SK-N-SH treated with all-trans-retinoic acid at 6 μM for 48 hours (cell line): ENCODE measurements at regions not wholly inside any gene's neighbourhood (a gene's known extent, or its start where the extent isn't known, plus 50 kb on each side); places are given as distances from the start of the nearest gene placed in this dataset.

Experiments used
- ATAC-seq: fragments of 200-7000 bp; cut with Tn5 transposase; 3 replicates; pipeline ENCODE4 v1.9.1; 2020; ENCODE audit warnings: mild to moderate bottlenecking, moderate library complexity
- ARNTL ChIP-seq: fragments of 450-650 bp; formaldehyde crosslinking; IDR thresholded peaks from 2 replicates; pipeline ENCODE4 v1.5.0; 2020; ENCODE audit warnings: low read depth, mild to moderate bottlenecking, moderate library complexity, borderline replicate concordance
- BACH2 ChIP-seq: fragments of 250-450 bp; sonication (Bioruptor Pico); IDR thresholded peaks from 2 replicates; pipeline ENCODE4 v1.9.0; 2021; ENCODE audit warnings: mild to moderate bottlenecking, borderline replicate concordance
- CREB5 ChIP-seq: fragments of 250-450 bp; sonication (Bioruptor Pico); IDR thresholded peaks from 2 replicates; pipeline ENCODE4 v1.5.1; 2020; ENCODE audit warnings: low read depth, mild to moderate bottlenecking, moderate library complexity
- CSDC2 ChIP-seq: fragments of 250-450 bp; sonication (Bioruptor Pico); IDR thresholded peaks from 2 replicates; pipeline ENCODE4 v1.5.0; 2020; ENCODE audit warnings: mild to moderate bottlenecking, moderate library complexity
- ESRRG ChIP-seq: fragments of 250-450 bp; sonication (Bioruptor Pico); IDR thresholded peaks from 2 replicates; pipeline ENCODE4 v1.6.1; 2021; ENCODE audit warnings: mild to moderate bottlenecking
- GLIS3 ChIP-seq: fragments of 250-450 bp; sonication (Bioruptor Pico); IDR thresholded peaks from 2 replicates; pipeline ENCODE4 v1.5.0; 2020; ENCODE audit warnings: mild to moderate bottlenecking, moderate library complexity
- ISL1 ChIP-seq: fragments of 250-450 bp; sonication (Bioruptor Pico); IDR thresholded peaks from 2 replicates; pipeline ENCODE4 v2.1.2; 2022; ENCODE audit warnings: mild to moderate bottlenecking, moderate library complexity
- OSR1 ChIP-seq: fragments of 250-450 bp; sonication (Bioruptor Pico); IDR thresholded peaks from 2 replicates; pipeline ENCODE4 v1.8.0; 2022; ENCODE audit warnings: moderate library complexity, mild to moderate bottlenecking, inconsistent platforms
- PPARA ChIP-seq: fragments of 250-450 bp; sonication (Bioruptor Pico); IDR thresholded peaks from 2 replicates; pipeline ENCODE4 v1.5.0; 2020; ENCODE audit warnings: mild to moderate bottlenecking, borderline replicate concordance
- RARB ChIP-seq: fragments of 250-450 bp; sonication (Bioruptor Pico); IDR thresholded peaks from 2 replicates; pipeline ENCODE4 v1.8.0; 2021; ENCODE audit warnings: mild to moderate bottlenecking, moderate library complexity
- SNAI2 ChIP-seq: fragments of 250-450 bp; sonication (Bioruptor Pico); IDR thresholded peaks from 2 replicates; pipeline ENCODE4 v1.5.0; 2020; ENCODE audit warnings: mild to moderate bottlenecking, moderate library complexity
- TCF4 ChIP-seq: fragments of 250-450 bp; sonication (Bioruptor Pico); IDR thresholded peaks from 2 replicates; pipeline ENCODE4 v1.8.0; 2021; ENCODE audit warnings: mild to moderate bottlenecking, moderate library complexity, borderline replicate concordance
- TOX ChIP-seq: fragments of 250-450 bp; sonication (Bioruptor Pico); IDR thresholded peaks from 2 replicates; pipeline ENCODE4 v1.8.0; 2021; ENCODE audit warnings: mild to moderate bottlenecking, moderate library complexity, borderline replicate concordance
- ZC3H10 ChIP-seq: fragments of 250-450 bp; sonication (Bioruptor Pico); IDR thresholded peaks from 2 replicates; pipeline ENCODE4 v1.5.1; 2021; ENCODE audit warnings: mild to moderate bottlenecking, moderate library complexity
- ZFP3 ChIP-seq: fragments of 250-450 bp; sonication (Bioruptor Pico); IDR thresholded peaks from 2 replicates; pipeline ENCODE4 v1.5.0; 2020; ENCODE audit warnings: mild to moderate bottlenecking, moderate library complexity
- ZFP30 ChIP-seq: fragments of 450-650 bp; formaldehyde crosslinking; IDR thresholded peaks from 2 replicates; pipeline ENCODE4 v1.5.0; 2022; ENCODE audit warnings: mild to moderate bottlenecking, moderate library complexity
- ZNF565 ChIP-seq: fragments of 450-650 bp; formaldehyde crosslinking; conservative IDR thresholded peaks from 2 replicates; pipeline ENCODE4 v1.5.0; 2020; ENCODE audit warnings: low read depth, mild to moderate bottlenecking, moderate library complexity
- ZNF70 ChIP-seq: fragments of 450-650 bp; formaldehyde crosslinking; IDR thresholded peaks from 2 replicates; pipeline ENCODE4 v1.5.0; 2020; ENCODE audit warnings: mild to moderate bottlenecking, moderate library complexity
- ZNF8 ChIP-seq: fragments of 450-650 bp; formaldehyde crosslinking; IDR thresholded peaks from 2 replicates; pipeline ENCODE4 v1.5.0; 2020; ENCODE audit warnings: mild to moderate bottlenecking, moderate library complexity
- TF ChIP-seq, protein P1 (sequence below): fragments of 250-450 bp; sonication (Bioruptor Pico); IDR thresholded peaks from 2 replicates; pipeline ENCODE4 v1.5.1; 2021; ENCODE audit warnings: mild to moderate bottlenecking, moderate library complexity
- TF ChIP-seq, protein P2 (sequence below): fragments of 250-450 bp; sonication (Bioruptor Pico); IDR thresholded peaks from 2 replicates; pipeline ENCODE4 v1.8.0; 2021; ENCODE audit warnings: low read depth, mild to moderate bottlenecking, moderate library complexity, borderline replicate concordance
- TF ChIP-seq, protein P3 (sequence below): fragments of 250-450 bp; sonication (Bioruptor Pico); IDR thresholded peaks from 2 replicates; pipeline ENCODE4 v1.8.0; 2020; ENCODE audit warnings: mild to moderate bottlenecking, moderate library complexity, borderline replicate concordance

- ATAC-seq: no peak
- TF ChIP-seq GLIS3 (CRISPR knock-in tag) (no peak), ZFP30 (CRISPR knock-in tag) (no peak), SNAI2 (CRISPR knock-in tag) (no peak), ISL1 (CRISPR knock-in tag) (no peak), TOX (no peak), ESRRG (CRISPR knock-in tag) (no peak), ZNF565 (CRISPR knock-in tag) (no peak), OSR1 (CRISPR knock-in tag) (no peak), ZNF70 (CRISPR knock-in tag) (no peak), RARB (no peak), CREB5 (no peak), ZC3H10 (CRISPR knock-in tag) (no peak), BACH2 (no peak)
- TF ChIP-seq, protein P1, sequence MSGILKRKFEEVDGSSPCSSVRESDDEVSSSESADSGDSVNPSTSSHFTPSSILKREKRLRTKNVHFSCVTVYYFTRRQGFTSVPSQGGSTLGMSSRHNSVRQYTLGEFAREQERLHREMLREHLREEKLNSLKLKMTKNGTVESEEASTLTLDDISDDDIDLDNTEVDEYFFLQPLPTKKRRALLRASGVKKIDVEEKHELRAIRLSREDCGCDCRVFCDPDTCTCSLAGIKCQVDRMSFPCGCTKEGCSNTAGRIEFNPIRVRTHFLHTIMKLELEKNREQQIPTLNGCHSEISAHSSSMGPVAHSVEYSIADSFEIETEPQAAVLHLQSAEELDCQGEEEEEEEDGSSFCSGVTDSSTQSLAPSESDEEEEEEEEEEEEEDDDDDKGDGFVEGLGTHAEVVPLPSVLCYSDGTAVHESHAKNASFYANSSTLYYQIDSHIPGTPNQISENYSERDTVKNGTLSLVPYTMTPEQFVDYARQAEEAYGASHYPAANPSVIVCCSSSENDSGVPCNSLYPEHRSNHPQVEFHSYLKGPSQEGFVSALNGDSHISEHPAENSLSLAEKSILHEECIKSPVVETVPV (CRISPR knock-in tag): no peak
- TF ChIP-seq, protein P2, sequence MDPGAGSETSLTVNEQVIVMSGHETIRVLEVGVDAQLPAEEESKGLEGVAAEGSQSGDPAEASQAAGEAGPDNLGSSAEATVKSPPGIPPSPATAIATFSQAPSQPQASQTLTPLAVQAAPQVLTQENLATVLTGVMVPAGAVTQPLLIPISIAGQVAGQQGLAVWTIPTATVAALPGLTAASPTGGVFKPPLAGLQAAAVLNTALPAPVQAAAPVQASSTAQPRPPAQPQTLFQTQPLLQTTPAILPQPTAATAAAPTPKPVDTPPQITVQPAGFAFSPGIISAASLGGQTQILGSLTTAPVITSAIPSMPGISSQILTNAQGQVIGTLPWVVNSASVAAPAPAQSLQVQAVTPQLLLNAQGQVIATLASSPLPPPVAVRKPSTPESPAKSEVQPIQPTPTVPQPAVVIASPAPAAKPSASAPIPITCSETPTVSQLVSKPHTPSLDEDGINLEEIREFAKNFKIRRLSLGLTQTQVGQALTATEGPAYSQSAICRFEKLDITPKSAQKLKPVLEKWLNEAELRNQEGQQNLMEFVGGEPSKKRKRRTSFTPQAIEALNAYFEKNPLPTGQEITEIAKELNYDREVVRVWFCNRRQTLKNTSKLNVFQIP: no peak
- TF ChIP-seq, protein P3, sequence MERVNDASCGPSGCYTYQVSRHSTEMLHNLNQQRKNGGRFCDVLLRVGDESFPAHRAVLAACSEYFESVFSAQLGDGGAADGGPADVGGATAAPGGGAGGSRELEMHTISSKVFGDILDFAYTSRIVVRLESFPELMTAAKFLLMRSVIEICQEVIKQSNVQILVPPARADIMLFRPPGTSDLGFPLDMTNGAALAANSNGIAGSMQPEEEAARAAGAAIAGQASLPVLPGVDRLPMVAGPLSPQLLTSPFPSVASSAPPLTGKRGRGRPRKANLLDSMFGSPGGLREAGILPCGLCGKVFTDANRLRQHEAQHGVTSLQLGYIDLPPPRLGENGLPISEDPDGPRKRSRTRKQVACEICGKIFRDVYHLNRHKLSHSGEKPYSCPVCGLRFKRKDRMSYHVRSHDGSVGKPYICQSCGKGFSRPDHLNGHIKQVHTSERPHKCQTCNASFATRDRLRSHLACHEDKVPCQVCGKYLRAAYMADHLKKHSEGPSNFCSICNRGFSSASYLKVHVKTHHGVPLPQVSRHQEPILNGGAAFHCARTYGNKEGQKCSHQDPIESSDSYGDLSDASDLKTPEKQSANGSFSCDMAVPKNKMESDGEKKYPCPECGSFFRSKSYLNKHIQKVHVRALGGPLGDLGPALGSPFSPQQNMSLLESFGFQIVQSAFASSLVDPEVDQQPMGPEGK (CRISPR knock-in tag): no peak
- TF ChIP-seq, all 23 proteins: peak for 0
These were observed 1661.6 kb upstream of the PCDH7 start for GRCh38 chr4:29058531-29058930.

DNA sequence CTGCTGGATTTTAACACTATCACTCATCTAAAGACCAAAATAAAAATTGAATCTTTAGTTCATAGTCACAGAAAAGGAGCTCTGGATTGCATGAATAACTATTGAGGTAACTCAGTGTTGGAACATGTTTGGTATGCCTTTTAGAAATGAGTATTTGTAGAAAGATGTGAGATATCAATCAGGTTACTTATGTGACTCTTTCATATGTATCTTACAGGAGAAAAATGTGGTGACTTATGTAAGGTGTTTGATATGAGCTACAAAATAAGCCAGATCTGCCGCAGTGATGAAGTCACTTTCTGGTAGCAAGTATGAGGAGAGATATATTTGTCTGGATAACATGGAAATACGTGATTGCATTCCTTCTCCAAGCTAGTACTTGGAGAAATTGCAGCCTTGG lies 1653.3 kb upstream of the PCDH7 start:
- ATAC-seq: no peak

GRCh38 chr4:29073571-29073970 lies 1646.6 kb upstream of the PCDH7 start:
- ATAC-seq: no peak
- no peak for TF ChIP-seq ZC3H10 (CRISPR knock-in tag)
- TF ChIP-seq TOX: no peak
- no peak for TF ChIP-seq CREB5
- no peak for TF ChIP-seq TCF4 (CRISPR knock-in tag)
- TF ChIP-seq ARNTL (CRISPR knock-in tag): no peak
- TF ChIP-seq ZNF565 (CRISPR knock-in tag): no peak
- TF ChIP-seq PPARA (CRISPR knock-in tag): no peak
- TF ChIP-seq ZFP3 (CRISPR knock-in tag): no peak
- TF ChIP-seq, protein P1 (CRISPR knock-in tag): no peak
- no peak for TF ChIP-seq CSDC2 (CRISPR knock-in tag)
- no peak for TF ChIP-seq GLIS3 (CRISPR knock-in tag)
- no peak for TF ChIP-seq ZFP30 (CRISPR knock-in tag)
- no peak for TF ChIP-seq RARB

More for the DNA sequence above, 1653.3 kb upstream of the PCDH7 start:
- TF ChIP-seq ZFP3 (CRISPR knock-in tag): no peak

DNA sequence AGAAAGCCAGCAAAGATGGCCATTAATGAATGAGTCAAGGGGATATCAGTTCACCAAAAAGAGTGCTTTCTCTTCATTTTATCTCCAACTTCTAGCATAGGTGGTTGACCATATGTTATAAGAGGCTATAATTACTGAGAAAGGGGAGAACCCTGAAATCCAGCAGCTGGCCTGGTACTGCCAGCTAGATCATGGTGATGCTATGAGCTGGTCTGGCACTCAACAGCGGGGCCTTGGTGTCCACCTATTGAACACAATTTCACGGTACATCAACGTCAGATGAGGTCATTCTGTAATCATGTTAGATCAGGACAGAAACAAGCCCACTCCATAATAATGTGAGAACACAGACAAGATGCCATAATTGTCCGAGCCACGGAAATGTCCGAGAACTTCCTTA lies 1644.8 kb upstream of the PCDH7 start:
- no peak for ATAC-seq
- no peak for TF ChIP-seq TCF4 (CRISPR knock-in tag)
- TF ChIP-seq, protein P1 (CRISPR knock-in tag): no peak
- TF ChIP-seq ZNF8: no peak
- TF ChIP-seq, protein P3 (CRISPR knock-in tag): no peak
- no peak for TF ChIP-seq ZFP30 (CRISPR knock-in tag)
- TF ChIP-seq ZNF565 (CRISPR knock-in tag): no peak
- no peak for TF ChIP-seq SNAI2 (CRISPR knock-in tag)
- no peak for TF ChIP-seq OSR1 (CRISPR knock-in tag)
- no peak for TF ChIP-seq ISL1 (CRISPR knock-in tag)
- TF ChIP-seq, protein P2: no peak
